ENCODE measurements at regions not wholly inside any gene's neighbourhood (a gene's known extent, or its start where the extent isn't known, plus 50 kb on each side); places are given as distances from the start of the nearest gene placed in this dataset.
"Not testable (repeated sequence)": the region's sequence is repeated elsewhere in the genome, so short reads cannot be mapped to it uniquely, and the experiment has no call there.

- H2AFZ ChIP-seq (ENCODE audit: low read length); FAIRE-seq; H2BK120ac ChIP-seq (replicated peaks; ENCODE audit: low read depth, low read length); H2BK20ac ChIP-seq (ENCODE audit: low read length); H2AK5ac ChIP-seq (ENCODE audit: low read depth, low read length); H3K56ac ChIP-seq (replicated peaks; ENCODE audit: insufficient read length, low read depth, low read length); H3K4me2 ChIP-seq (ENCODE audit: insufficient read depth in 1 of 2, low read depth in 2 of 2, low read length in 2 of 2); H3K23me2 ChIP-seq (ENCODE audit: low read depth, low read length); H4K20me1 ChIP-seq (replicated peaks in 1 of 2; ENCODE audit: control insufficient read depth in 1 of 2, insufficient read depth in 2 of 2, low read length in 2 of 2); H3K23ac ChIP-seq (ENCODE audit: insufficient read length); H3K9ac ChIP-seq (replicated peaks in 1 of 4; ENCODE audit: extremely low read depth in 1 of 4, low read depth in 3 of 4, low read length in 3 of 4); H2BK5ac ChIP-seq (ENCODE audit: low read depth, low read length); H3K4me1 ChIP-seq (replicated peaks in 1 of 4; ENCODE audit: control insufficient read depth in 3 of 4, insufficient read depth in 4 of 4, low read length in 3 of 4); DNase-seq (ENCODE audit: low read depth in 1 of 2, low spot score in 2 of 2); H3K14ac ChIP-seq (ENCODE audit: insufficient read length); H4K5ac ChIP-seq (ENCODE audit: insufficient read length, low read depth, low read length); POLR2A ChIA-PET (ENCODE audit: partially characterized antibody); H4K8ac ChIP-seq (ENCODE audit: extremely low read depth, insufficient read depth, low read length); H2BK12ac ChIP-seq (ENCODE audit: low read depth, low read length); H3K79me1 ChIP-seq (ENCODE audit: low read depth, low read length); H4K91ac ChIP-seq (replicated peaks; ENCODE audit: insufficient read length, low read length); H3K79me2 ChIP-seq (ENCODE audit: control insufficient read depth in 1 of 2, insufficient read depth in 2 of 2, low read length in 2 of 2); H3K18ac ChIP-seq (ENCODE audit: extremely low read depth, low read length); H3K27ac ChIP-seq (ENCODE audit: low read depth, low read length); H3K4me3 ChIP-seq (ENCODE audit: extremely low read depth in 1 of 4, insufficient read depth in 2 of 4, low read depth in 3 of 4, low read length in 4 of 4); H3K4ac ChIP-seq (replicated peaks; ENCODE audit: insufficient read length, low read depth, low read length); H3K27me3 ChIP-seq (replicated peaks in 1 of 4; ENCODE audit: control insufficient read depth in 3 of 4, extremely low read depth in 1 of 4, insufficient read depth in 3 of 4, low read length in 3 of 4); H2BK15ac ChIP-seq (ENCODE audit: low read length): not testable (repeated sequence)
- 90% methylated on average over 7 of the region's 8 CpGs; no CpG with 5 or more reads in 1 of the 2 experiments for WGBS, 2 experiments (ENCODE audit: extremely low coverage in 1 of 2, insufficient coverage in 1 of 2, insufficient read length in 1 of 2, insufficient replicate concordance in 2 of 2, low coverage in 1 of 2, low lambda C conversion rate in 2 of 2, missing lambda C conversion rate in 1 of 2)
- peaks cover 0 to 16% (median 9%) of the 10 kb centered on the region in 4 experiments; a peak in 4 of 8 replicates for H3K36me3 ChIP-seq (ENCODE audit: control insufficient read depth in 2 of 4, insufficient read depth in 4 of 4, low read length in 3 of 4)
- CTCF ChIA-PET (ENCODE audit: partially characterized antibody), result interaction anchor here (0.6 kb wide), 1 partner anchor 28 kb away, joined by 4 read pairs; no protein-coding TSS in a partner anchor
- H3K9me3 ChIP-seq (ENCODE audit: insufficient read depth in 2 of 2, low read depth in 1 of 2, low read length in 1 of 2), result peaks cover 3 to 12% of the 10 kb centered on the region in 2 experiments; a peak in 3 of 4 replicates
Measured at GRCh38 chr2:167835290-167835689, 412.1 kb downstream of the STK39 start.
